LNCAP (cell line): ENCODE measurements at regions not wholly inside any gene's neighbourhood (a gene's known extent, or its start where the extent isn't known, plus 50 kb on each side); places are given as distances from the start of the nearest gene placed in this dataset.

Experiments used
- TF ChIP-seq, protein P1 (sequence below): fragments of 450-650 bp; IDR thresholded peaks from 2 replicates; pipeline ENCODE4 v1.5.1; 2017; ENCODE audit warnings: mild to moderate bottlenecking

DNA sequence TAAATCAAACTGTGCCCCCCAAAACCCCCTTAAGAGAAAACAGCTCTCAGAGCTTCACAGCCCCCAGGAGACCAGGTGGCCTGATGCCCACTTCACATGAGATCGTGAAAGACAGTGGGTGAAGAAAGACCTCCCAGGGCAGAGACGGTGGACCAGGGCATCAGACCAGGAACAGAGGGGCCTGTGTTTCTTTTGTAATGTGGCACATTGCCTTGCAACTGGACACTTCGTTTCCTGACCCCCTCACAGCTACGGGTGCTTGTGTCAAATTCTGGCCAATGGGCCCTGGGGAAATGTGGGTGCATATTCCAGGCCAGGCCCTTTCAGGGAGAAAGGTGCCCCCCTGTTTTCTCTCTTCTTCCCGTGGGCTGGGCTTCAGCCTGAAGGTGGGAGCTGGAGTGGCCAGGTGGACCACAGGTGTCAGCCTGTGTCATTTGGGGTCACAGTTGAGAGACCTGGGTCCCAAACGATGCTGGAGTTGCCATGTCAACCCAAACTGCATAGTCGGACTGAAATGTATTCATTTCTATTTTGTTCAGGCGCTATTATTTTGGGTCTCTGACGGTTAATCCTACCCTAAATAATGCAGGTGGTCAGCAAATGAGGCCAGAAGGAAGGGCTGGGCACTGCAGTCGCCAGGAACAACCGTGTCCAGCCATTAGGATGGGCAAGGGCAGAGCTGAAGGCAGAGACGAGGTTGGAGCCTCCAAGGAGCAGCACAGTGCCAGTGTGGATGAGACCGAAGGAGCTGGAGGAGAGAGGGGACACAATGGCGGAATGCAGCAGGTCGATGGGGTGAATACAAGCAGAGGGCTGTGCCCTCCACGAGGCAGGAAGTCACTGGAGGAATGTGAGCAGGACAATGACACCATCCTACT lies 338.2 kb downstream of the EIPR1 start:
- TF ChIP-seq, protein P1, sequence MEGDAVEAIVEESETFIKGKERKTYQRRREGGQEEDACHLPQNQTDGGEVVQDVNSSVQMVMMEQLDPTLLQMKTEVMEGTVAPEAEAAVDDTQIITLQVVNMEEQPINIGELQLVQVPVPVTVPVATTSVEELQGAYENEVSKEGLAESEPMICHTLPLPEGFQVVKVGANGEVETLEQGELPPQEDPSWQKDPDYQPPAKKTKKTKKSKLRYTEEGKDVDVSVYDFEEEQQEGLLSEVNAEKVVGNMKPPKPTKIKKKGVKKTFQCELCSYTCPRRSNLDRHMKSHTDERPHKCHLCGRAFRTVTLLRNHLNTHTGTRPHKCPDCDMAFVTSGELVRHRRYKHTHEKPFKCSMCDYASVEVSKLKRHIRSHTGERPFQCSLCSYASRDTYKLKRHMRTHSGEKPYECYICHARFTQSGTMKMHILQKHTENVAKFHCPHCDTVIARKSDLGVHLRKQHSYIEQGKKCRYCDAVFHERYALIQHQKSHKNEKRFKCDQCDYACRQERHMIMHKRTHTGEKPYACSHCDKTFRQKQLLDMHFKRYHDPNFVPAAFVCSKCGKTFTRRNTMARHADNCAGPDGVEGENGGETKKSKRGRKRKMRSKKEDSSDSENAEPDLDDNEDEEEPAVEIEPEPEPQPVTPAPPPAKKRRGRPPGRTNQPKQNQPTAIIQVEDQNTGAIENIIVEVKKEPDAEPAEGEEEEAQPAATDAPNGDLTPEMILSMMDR: no peak

GRCh38 chr2:3038636-3039035 lies 339.0 kb downstream of the EIPR1 start:
- TF ChIP-seq, protein P1: no peak

DNA sequence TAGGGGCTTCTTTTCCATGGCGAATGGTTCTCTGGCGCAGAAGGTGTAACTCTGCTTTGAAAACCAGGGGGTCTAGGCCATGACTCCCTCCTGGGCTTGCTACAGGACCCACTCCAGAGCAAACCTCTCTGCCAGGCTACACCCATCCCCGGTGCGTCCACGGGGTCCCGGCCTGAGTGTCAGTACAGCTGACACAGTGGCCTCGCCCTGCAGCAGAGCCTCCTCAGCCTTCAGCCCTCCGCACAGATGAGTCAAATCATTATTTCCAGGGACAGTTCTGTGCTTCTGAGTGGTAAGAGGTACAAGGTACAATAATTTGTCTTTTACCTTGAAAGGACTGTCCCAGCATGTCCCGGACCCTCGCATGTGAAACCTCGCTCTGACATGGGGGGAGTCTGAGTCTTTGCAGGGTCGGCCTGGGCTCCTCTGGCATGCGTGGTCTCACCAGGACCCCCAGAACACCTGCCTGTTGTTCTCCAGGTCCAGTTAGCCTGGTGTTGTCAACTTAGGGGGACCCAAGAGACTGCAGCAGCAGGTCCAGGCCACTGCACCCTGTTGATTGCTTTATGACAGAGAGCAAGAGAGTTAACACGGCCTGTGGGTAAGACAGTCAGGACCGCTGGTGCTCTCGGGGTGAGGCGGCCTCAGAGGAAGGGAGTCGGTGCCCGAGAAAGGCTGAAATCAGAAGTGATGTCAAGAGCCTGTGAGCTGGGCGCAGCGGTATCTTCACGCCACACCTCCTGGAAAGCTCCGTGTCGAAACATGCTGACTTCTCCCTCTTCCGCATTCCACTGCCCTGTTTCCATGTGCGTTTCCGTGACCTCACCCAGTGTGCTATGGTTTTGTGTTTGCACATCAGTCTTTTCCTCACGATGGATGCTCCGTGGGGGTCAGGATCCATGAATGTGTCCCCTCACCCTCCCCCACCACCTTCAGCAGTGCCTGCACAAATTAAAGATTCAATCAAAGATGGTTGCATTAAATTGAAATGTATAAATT lies 340.1 kb downstream of the EIPR1 start:
- TF ChIP-seq, protein P1: no peak

- TF ChIP-seq, protein P1: no peak
Observed at GRCh38 chr2:3036432-3037125, 341.0 kb downstream of the EIPR1 start.

DNA sequence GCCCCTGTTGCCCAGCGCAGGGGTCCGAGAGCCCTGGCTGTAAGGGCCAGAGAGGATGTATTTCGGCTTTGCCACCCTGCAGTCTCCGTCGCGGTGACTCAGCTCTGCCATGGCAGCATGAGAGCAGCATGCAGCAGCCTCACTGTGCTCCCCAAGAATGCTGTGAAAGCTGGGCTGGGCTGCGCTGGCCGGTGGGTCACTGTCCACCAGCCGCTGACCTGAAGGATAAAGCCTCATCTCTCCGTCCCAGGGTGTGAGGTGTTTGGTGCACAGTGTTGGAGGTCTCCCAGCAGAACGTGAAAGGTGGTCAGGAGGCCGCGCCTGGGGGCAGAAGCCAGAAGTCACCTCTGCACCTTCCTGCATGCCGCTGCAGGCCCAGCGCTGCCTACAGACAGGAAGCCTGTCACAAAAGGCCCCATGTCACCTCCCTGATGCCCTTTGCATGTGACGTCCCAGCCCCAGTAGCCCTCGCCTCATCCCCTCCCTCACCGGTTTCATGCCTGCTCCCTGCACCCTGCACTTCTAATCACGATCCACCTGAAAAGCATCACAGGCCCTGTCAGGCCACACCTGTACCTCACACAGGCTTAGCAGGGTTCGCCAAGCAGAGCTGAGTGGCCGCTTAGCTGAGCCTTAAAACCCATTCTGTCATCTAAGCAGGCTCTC lies 342.1 kb downstream of the EIPR1 start:
- TF ChIP-seq, protein P1: no peak

GRCh38 chr2:3034856-3035255 lies 342.8 kb downstream of the EIPR1 start:
- TF ChIP-seq, protein P1: no peak

DNA sequence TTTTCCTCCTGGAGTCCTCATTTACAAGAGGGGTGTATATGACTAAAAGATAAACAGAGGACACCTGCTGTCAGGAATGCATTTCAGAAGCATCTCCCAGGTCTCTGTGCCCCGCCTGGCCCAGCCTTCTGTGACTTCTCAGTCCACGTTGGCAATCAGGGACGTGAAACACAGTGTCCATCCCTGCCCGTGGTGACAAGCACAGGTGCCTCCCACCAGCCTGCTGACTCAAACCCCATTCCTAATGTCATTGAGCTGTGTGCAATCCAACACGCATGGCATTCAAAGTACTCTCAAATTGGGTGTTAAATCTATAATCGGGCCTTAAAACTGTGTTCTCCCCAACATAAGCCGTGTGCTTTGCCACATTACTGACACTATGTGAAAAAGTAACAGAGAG lies 343.2 kb downstream of the EIPR1 start:
- TF ChIP-seq, protein P1: no peak
